ENCODE measurements at regions not wholly inside any gene's neighbourhood (a gene's known extent, or its start where the extent isn't known, plus 50 kb on each side); places are given as distances from the start of the nearest gene placed in this dataset.

GRCh38 chr9:89884356-89885083 lies 279.7 kb downstream of the GADD45G start (continued):
- TF ChIP-seq ZNF462 (CRISPR knock-in tag; IDR thresholded peaks at IDR 0.05) (no peak), EZH2 (IDR thresholded peaks at IDR 0.05; ENCODE audit: low read depth, unreplicated experiment) (no peak), ZNF114 (CRISPR knock-in tag; IDR thresholded peaks at IDR 0.05) (no peak), EZH2phosphoT487 (IDR thresholded peaks at IDR 0.05; ENCODE audit: unreplicated experiment) (no peak)

GRCh38 chr9:89885156-89885555 lies 280.3 kb downstream of the GADD45G start:
- Mint-ChIP-seq H3K4me3 (no peak overlapping the region), H3K9me3 (no peaks in the 10 kb centered on the region; the same call in 2 of the 3 replicates), H3K36me3 (ENCODE audit: low read depth) (no peaks in the 10 kb centered on the region), H3K27me3 (ENCODE audit: insufficient read depth, low read depth, poor library complexity) (peaks cover 4% of the 10 kb centered on the region), H3K27ac (no peak overlapping the region), H3K4me1 (peaks cover 8% of the 10 kb centered on the region)
- Histone ChIP-seq H3K36me3 (ENCODE audit: insufficient read depth) (no peaks in the 10 kb centered on the region), H3K79me2 (replicated peaks; ENCODE audit: insufficient read depth) (no peaks in the 10 kb centered on the region), H3K9me2 (ENCODE audit: insufficient read depth) (no peaks in the 10 kb centered on the region), H3F3A (replicated peaks; ENCODE audit: low read depth) (no peaks in the 10 kb centered on the region), H3K4me3 (no peak overlapping the region), H2AFZ (no peak overlapping the region), H4K20me1 (replicated peaks; ENCODE audit: insufficient read depth) (no peaks in the 10 kb centered on the region), H3K4me1 (ENCODE audit: insufficient read depth) (no peaks in the 10 kb centered on the region), H3K4me2 (no peak overlapping the region), H3K27me3 (ENCODE audit: insufficient read depth) (no peaks in the 10 kb centered on the region), H3K27ac (ENCODE audit: low read depth) (no peak overlapping the region)
- no peak for DNase-seq (ENCODE audit: low spot score)
- ATAC-seq, result no peak
- no peak for TF ChIP-seq CREB1 (CRISPR knock-in tag; IDR thresholded peaks at IDR 0.05; ENCODE audit: low read depth)
- TF ChIP-seq ZNF114 (CRISPR knock-in tag; IDR thresholded peaks at IDR 0.05), result no peak
- no peak for TF ChIP-seq EZH2 (IDR thresholded peaks at IDR 0.05; ENCODE audit: low read depth, unreplicated experiment)
- no peak for TF ChIP-seq ZNF462 (CRISPR knock-in tag; IDR thresholded peaks at IDR 0.05)
- TF ChIP-seq EZH2phosphoT487 (IDR thresholded peaks at IDR 0.05; ENCODE audit: unreplicated experiment), result no peak
- no peak for TF ChIP-seq CTCF (conservative IDR thresholded peaks at IDR 0.05; ENCODE audit: low read depth in 2 of 2)

Measured in GM23338 (cell line).